GM11168 (cell line): ENCODE measurements at regions not wholly inside any gene's neighbourhood (a gene's known extent, or its start where the extent isn't known, plus 50 kb on each side); places are given as distances from the start of the nearest gene placed in this dataset.

ENCODE experiments used
- in situ Hi-C: fragments of 300-500 bp; cut with MboI; formaldehyde crosslinking; loops from one replicate; pipeline ENCODE4 v1.12.0; 2022; ENCODE audit warnings: low sequenced_read_pairs; ENCODE audit not compliant: unreplicated experiment

GRCh38 chr1:195948123-195948895 is 659.9 kb downstream of the KCNT2 start:
- in situ Hi-C loops = no loop called here

GRCh38 chr1:195946500-195946899 is 661.7 kb downstream of the KCNT2 start:
- in situ Hi-C loops = no loop called here

- in situ Hi-C loops = no loop called here
Measured at GRCh38 chr1:195941795-195942194, 666.4 kb downstream of the KCNT2 start.

- in situ Hi-C loops = no loop called here
Measured at GRCh38 chr1:195941314-195941713, 666.9 kb downstream of the KCNT2 start.

GRCh38 chr1:195939844-195940243 is 668.4 kb downstream of the KCNT2 start:
- in situ Hi-C loops = no loop called here

- in situ Hi-C loops = no loop called here
Measured at GRCh38 chr1:195934817-195935553, 673.3 kb downstream of the KCNT2 start.

GRCh38 chr1:195933835-195934234 is 674.4 kb downstream of the KCNT2 start:
- in situ Hi-C loops = no loop called here

GRCh38 chr1:195915826-195916225 is 692.4 kb downstream of the KCNT2 start:
- in situ Hi-C loops = no loop called here

- in situ Hi-C loops = no loop called here
Measured at GRCh38 chr1:195909061-195909460, 699.2 kb downstream of the KCNT2 start.

GRCh38 chr1:195908121-195908520 is 700.1 kb downstream of the KCNT2 start:
- in situ Hi-C loops = no loop called here

- in situ Hi-C loops = no loop called here
Measured at GRCh38 chr1:195903203-195903602, 705.0 kb downstream of the KCNT2 start.

GRCh38 chr1:195902779-195903178 is 705.5 kb downstream of the KCNT2 start:
- in situ Hi-C loops = no loop called here

GRCh38 chr1:195899762-195900352 is 708.4 kb downstream of the KCNT2 start:
- in situ Hi-C loops = no loop called here

- in situ Hi-C loops = no loop called here
Measured at GRCh38 chr1:195898924-195899323, 709.3 kb downstream of the KCNT2 start.

- in situ Hi-C loops = no loop called here
Measured at GRCh38 chr1:195898373-195898772, 709.9 kb downstream of the KCNT2 start.

GRCh38 chr1:195897076-195897475 is 711.2 kb downstream of the KCNT2 start:
- in situ Hi-C loops = no loop called here

GRCh38 chr1:195894411-195894810 is 713.8 kb downstream of the KCNT2 start:
- in situ Hi-C loops = no loop called here

GRCh38 chr1:195886000-195886399 is 722.2 kb downstream of the KCNT2 start:
- in situ Hi-C loops = no loop called here

- in situ Hi-C loops = no loop called here
Measured at GRCh38 chr1:195878478-195878877, 729.8 kb downstream of the KCNT2 start.

- in situ Hi-C loops = no loop called here
Measured at GRCh38 chr1:195876792-195877191, 731.4 kb downstream of the KCNT2 start.

GRCh38 chr1:195872376-195872775 is 735.9 kb downstream of the KCNT2 start:
- in situ Hi-C loops = no loop called here
